ENCODE measurements at regions not wholly inside any gene's neighbourhood (a gene's known extent, or its start where the extent isn't known, plus 50 kb on each side); places are given as distances from the start of the nearest gene placed in this dataset.

DNA sequence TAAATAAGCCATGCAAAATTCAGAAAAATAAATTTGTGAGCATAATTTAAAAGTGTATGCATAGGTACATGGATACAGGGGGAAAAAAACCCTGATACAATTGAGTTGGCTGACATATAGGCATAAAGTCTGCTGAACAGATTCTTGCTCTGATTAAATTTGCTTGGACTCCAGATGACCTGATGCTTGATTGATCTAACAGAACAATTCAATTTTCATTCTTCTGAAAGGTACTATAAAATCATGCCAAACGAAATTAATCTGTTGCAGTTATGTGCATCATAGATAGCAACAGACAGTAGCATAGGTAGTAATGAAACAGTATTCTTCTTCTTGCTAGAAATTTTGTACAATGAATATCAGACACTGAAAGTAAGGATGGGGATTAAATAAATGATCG is 578.2 kb upstream of the SLITRK6 start:
- no peak for ATAC-seq
- Mint-ChIP-seq H3K4me1 (peaks cover 18% of the 10 kb centered on the region), H3K4me3 (no peak overlapping the region), H3K27me3 (ENCODE audit: low read depth) (no peaks in the 10 kb centered on the region), H3K9me3 (peaks cover 9% of the 10 kb centered on the region), H3K36me3 (peaks cover 5% of the 10 kb centered on the region), H3K27ac (no peak overlapping the region; the same call in 1 of the 2 replicates)
- DNase-seq (ENCODE audit: low spot score), result no peak
- ChIA-PET CTCF (no interaction called here), POLR2A (no interaction called here)
- TF ChIP-seq, protein P1, sequence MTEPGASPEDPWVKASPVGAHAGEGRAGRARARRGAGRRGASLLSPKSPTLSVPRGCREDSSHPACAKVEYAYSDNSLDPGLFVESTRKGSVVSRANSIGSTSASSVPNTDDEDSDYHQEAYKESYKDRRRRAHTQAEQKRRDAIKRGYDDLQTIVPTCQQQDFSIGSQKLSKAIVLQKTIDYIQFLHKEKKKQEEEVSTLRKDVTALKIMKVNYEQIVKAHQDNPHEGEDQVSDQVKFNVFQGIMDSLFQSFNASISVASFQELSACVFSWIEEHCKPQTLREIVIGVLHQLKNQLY (CRISPR knock-in tag; IDR thresholded peaks at IDR 0.05), result no peak
- TF ChIP-seq FOXJ3 (CRISPR knock-in tag; IDR thresholded peaks at IDR 0.05; ENCODE audit: borderline replicate concordance) (no peak), EMX1 (CRISPR knock-in tag; IDR thresholded peaks at IDR 0.05) (no peak), ZNF396 (CRISPR knock-in tag; IDR thresholded peaks at IDR 0.05; ENCODE audit: borderline replicate concordance) (no peak), NFYB (CRISPR knock-in tag; conservative IDR thresholded peaks at IDR 0.05; ENCODE audit: low read depth) (no peak), AFF4 (CRISPR knock-in tag; IDR thresholded peaks at IDR 0.05; ENCODE audit: borderline replicate concordance) (no peak), NFE2L1 (CRISPR knock-in tag; IDR thresholded peaks at IDR 0.05) (no peak), SOX15 (CRISPR knock-in tag; IDR thresholded peaks at IDR 0.05) (no peak), TEAD4 (CRISPR knock-in tag; IDR thresholded peaks at IDR 0.05) (no peak), JUN (CRISPR knock-in tag; IDR thresholded peaks at IDR 0.05) (no peak), NR1H2 (CRISPR knock-in tag; IDR thresholded peaks at IDR 0.05) (no peak)
- TF ChIP-seq, protein P2, sequence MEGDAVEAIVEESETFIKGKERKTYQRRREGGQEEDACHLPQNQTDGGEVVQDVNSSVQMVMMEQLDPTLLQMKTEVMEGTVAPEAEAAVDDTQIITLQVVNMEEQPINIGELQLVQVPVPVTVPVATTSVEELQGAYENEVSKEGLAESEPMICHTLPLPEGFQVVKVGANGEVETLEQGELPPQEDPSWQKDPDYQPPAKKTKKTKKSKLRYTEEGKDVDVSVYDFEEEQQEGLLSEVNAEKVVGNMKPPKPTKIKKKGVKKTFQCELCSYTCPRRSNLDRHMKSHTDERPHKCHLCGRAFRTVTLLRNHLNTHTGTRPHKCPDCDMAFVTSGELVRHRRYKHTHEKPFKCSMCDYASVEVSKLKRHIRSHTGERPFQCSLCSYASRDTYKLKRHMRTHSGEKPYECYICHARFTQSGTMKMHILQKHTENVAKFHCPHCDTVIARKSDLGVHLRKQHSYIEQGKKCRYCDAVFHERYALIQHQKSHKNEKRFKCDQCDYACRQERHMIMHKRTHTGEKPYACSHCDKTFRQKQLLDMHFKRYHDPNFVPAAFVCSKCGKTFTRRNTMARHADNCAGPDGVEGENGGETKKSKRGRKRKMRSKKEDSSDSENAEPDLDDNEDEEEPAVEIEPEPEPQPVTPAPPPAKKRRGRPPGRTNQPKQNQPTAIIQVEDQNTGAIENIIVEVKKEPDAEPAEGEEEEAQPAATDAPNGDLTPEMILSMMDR (IDR thresholded peaks at IDR 0.05), result no peak
- TF ChIP-seq, protein P3, sequence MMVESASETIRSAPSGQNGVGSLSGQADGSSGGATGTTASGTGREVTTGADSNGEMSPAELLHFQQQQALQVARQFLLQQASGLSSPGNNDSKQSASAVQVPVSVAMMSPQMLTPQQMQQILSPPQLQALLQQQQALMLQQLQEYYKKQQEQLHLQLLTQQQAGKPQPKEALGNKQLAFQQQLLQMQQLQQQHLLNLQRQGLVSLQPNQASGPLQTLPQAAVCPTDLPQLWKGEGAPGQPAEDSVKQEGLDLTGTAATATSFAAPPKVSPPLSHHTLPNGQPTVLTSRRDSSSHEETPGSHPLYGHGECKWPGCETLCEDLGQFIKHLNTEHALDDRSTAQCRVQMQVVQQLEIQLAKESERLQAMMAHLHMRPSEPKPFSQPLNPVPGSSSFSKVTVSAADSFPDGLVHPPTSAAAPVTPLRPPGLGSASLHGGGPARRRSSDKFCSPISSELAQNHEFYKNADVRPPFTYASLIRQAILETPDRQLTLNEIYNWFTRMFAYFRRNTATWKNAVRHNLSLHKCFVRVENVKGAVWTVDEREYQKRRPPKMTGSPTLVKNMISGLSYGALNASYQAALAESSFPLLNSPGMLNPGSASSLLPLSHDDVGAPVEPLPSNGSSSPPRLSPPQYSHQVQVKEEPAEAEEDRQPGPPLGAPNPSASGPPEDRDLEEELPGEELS (CRISPR knock-in tag; IDR thresholded peaks at IDR 0.05), result no peak
- TF ChIP-seq, protein P4, sequence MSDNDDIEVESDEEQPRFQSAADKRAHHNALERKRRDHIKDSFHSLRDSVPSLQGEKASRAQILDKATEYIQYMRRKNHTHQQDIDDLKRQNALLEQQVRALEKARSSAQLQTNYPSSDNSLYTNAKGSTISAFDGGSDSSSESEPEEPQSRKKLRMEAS (CRISPR knock-in tag; IDR thresholded peaks at IDR 0.05), result no peak

DNA sequence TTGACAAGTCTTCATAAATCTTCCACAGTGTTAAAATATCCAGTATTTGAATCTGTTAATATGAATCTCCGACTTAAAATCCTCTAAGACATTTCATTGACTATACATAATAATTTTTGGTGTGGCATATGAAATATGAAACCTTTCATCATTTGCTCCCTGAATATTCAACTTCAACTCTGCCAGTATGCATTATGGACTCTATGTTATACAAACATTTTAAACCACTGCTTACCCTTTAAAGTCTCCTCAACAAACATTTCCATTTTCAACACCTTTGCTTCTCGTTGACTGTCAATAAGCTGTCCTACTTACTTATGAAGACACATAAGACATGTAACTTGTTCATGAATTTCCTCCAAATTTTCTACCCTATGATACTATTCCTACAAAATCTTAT is 579.4 kb upstream of the SLITRK6 start:
- no peak for ATAC-seq
- H3K9me3 Mint-ChIP-seq, result no peaks in the 10 kb centered on the region; the same call in 1 of the 2 replicates
- H3K27me3 Mint-ChIP-seq (ENCODE audit: low read depth), result no peaks in the 10 kb centered on the region
- no peaks in the 10 kb centered on the region; the same call in 1 of the 2 replicates for H3K36me3 Mint-ChIP-seq
- H3K27ac Mint-ChIP-seq, result no peak overlapping the region
- no peak for DNase-seq (ENCODE audit: low spot score)
- no peak overlapping the region for H3K4me3 Mint-ChIP-seq
- POLR2A ChIA-PET, result no interaction called here
- CTCF ChIA-PET, result no interaction called here
- H3K4me1 Mint-ChIP-seq, result peaks cover 11% of the 10 kb centered on the region
- TF ChIP-seq TEAD4 (CRISPR knock-in tag; IDR thresholded peaks at IDR 0.05) (no peak), ARID4B (CRISPR knock-in tag; IDR thresholded peaks at IDR 0.05; ENCODE audit: borderline replicate concordance) (no peak), PRDM15 (CRISPR knock-in tag; IDR thresholded peaks at IDR 0.05) (no peak), OVOL2 (CRISPR knock-in tag; IDR thresholded peaks at IDR 0.05; ENCODE audit: borderline replicate concordance) (no peak)
- TF ChIP-seq, protein P5, sequence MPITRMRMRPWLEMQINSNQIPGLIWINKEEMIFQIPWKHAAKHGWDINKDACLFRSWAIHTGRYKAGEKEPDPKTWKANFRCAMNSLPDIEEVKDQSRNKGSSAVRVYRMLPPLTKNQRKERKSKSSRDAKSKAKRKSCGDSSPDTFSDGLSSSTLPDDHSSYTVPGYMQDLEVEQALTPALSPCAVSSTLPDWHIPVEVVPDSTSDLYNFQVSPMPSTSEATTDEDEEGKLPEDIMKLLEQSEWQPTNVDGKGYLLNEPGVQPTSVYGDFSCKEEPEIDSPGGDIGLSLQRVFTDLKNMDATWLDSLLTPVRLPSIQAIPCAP (CRISPR knock-in tag; IDR thresholded peaks at IDR 0.05), result no peak

Data from WTC11 (cell line).